T-helper 9 cell (primary cell): ENCODE measurements at regions not wholly inside any gene's neighbourhood (a gene's known extent, or its start where the extent isn't known, plus 50 kb on each side); places are given as distances from the start of the nearest gene placed in this dataset.
"Not testable (repeated sequence)": the region's sequence is repeated elsewhere in the genome, so short reads cannot be mapped to it uniquely, and the experiment has no call there.

Experiments used
- DNase-seq: peaks from one replicate; pipeline ENCODE4 v3.0.0-alpha.2; 2020

GRCh38 chrX:73940893-73941470, 88.5 kb upstream of the XIST start:
- DNase-seq = no peak

DNA sequence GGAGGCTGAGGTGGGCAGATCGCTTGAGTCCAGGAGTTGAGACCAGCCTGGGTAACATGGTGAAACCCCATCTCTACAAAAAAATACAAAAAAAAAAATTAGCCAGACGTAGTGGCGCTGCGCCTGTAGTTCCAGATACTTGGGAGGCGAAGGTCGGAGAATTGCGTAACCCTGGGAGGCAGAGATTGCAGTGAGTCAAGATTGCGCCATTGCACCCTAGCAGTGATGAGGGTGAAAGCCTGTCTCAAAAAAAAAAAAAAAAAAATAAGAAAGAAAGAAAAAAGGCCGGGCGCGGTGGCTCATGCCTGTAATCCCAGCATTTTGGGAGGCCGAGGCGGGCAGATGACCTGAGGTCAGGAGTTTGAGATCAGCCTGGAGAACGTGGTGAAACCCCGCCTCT, 85.3 kb upstream of the XIST start:
- DNase-seq = not testable (repeated sequence)

- no peak for DNase-seq
These were observed 80.0 kb upstream of the XIST start for GRCh38 chrX:73932522-73932921.

- DNase-seq = no peak
These were observed 77.8 kb upstream of the XIST start for GRCh38 chrX:73930300-73930699.

DNA sequence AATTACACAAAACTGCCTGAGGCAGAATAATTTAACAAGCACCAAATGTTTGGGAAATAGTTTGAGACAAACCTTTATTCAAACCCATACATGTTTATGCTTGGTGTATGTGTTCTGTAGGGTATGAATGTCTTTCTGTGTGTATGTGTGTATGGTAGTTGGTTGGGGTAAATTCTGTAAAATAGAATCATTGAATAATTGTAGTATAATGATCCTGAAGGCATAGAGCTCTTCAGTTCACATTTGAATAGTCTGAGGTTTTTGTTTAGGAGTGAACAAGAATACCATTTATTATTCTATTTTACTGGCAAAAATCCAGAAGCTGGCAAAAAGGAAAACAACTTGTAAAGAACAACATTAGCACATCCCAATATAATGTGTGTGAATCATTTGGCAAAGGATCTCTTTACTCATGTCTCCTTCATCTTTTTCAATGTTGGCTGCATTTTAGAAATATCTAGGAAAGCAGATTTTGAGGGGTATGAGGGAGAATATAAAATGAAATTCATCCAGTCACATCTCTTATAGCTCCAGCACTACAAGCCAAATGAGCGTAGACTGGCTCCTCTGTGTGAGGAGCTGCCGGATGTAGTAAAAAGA, 70.4 kb upstream of the XIST start:
- DNase-seq = no peak

DNA sequence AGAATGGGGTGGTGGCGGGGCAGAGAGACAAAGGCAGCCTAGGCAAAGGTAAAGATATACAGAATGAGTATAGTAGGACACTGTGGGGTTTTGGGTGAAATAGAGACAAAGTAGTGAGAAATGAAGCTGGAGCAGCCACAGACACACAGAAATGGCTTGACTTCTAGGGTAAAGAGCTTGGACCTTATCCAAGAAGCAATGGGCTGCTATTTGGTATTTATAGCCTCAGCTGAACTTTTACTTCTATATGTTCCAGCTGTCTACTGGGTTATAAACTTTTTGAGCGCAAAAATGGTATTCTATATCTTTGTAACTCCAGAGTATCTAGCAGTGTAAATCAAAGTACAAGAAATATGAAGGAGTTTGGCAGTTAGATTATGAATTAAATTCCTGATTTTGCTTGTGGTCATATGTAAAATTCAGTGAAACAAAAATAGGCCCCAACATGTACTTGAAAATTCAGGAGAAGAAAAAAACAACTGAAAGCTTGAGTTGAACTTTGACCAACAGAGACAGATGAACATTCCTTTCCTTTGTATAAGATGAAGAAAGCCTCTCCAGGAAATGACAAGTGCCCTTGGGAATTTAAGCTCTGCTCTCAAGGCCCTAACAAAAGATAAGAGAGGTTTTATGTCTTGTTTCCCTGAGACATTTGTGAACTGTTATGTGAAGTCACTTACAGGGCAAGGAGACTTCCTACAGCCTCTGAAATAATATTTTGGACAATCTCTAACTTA, 64.6 kb upstream of the XIST start:
- no peak for DNase-seq

DNA sequence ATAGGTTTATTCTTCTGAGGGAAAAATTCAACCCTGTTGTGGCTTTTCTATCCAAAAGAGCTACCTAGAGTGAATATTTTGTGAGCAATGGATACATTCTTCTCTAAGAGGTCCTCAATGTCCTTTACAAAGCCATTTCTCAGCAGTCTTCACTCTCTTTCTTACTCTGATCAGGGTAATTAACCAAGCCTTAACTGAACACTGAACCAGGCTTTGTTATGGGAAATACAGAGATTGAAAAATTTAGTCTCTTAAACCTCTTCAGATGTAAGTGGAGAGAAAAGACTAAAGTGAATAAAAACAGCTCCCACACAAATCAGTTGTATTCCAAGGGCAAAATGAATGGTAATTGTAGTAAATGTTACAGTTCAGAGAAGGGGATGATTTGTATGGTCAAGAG, 64.0 kb upstream of the XIST start:
- DNase-seq = no peak

DNA sequence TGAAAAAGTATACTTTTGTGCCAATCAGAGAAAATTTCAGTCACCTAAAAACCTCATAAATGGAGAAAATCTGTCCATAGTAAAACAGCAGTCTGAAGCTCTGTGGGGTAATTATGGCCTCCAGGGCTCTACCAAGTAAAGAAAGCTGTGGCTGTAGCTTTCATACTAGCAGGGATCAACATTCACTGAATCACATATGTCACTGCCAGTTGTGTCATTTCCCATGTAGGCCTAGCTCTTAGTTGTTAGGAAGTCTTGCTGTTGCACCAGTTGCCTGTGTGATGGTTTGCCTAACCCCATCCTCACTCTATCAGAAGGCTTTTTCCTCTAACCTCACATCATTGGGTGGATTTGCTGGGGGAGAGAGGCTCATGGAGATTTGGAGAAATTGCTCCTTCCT, 62.3 kb upstream of the XIST start:
- not testable (repeated sequence) for DNase-seq

DNA sequence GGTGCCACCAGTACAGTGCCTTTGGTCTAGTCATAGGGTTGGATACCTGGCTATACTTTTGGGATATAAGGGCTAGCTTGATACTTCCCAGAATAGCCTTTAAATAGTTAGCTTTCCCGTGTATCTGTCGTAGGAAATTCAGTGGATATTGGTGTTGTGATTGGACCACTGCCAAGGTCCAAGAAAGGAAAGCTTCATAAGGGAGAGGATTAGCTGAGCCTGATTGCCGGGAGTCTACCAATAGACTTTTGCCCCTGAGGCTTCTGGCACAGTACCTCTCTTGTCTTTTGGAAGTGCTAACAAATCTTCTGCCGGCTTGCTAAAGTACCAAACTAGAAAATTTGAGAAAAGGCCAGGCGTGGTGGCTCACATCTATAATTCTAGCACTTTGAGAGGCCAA, 61.1 kb upstream of the XIST start:
- DNase-seq = no peak

- not testable (repeated sequence) for DNase-seq
These were observed 59.4 kb upstream of the XIST start for GRCh38 chrX:73911946-73912345.

GRCh38 chrX:73905749-73906374, 53.3 kb upstream of the XIST start:
- not testable (repeated sequence) for DNase-seq

GRCh38 chrX:73903941-73904340, 51.4 kb upstream of the XIST start:
- DNase-seq = no peak
